K562 (cell line): ENCODE measurements at regions not wholly inside any gene's neighbourhood (a gene's known extent, or its start where the extent isn't known, plus 50 kb on each side); places are given as distances from the start of the nearest gene placed in this dataset.

ENCODE experiments used
- CREM ChIP-seq: IDR thresholded peaks from 2 replicates; pipeline ENCODE4 v1.6.1; 2014; ENCODE audit warnings: antibody characterized with exemption, low read depth
- SMARCE1 ChIP-seq: fragments of 450-650 bp; IDR thresholded peaks from 2 replicates; pipeline ENCODE4 v1.7.1; 2016; ENCODE audit warnings: mild to moderate bottlenecking
- TAF1 ChIP-seq: IDR thresholded peaks from 2 replicates; pipeline ENCODE4 v1.6.1; 2011; ENCODE audit warnings: mild to moderate bottlenecking, low read length, moderate library complexity; ENCODE audit not compliant: insufficient read depth, control insufficient read depth, severe bottlenecking; ENCODE audit errors: extremely low read depth
- TAF15 ChIP-seq: fragments of 200-400 bp; formaldehyde crosslinking; IDR thresholded peaks from 2 replicates; pipeline ENCODE4 v1.6.1; 2017; ENCODE audit warnings: mild to moderate bottlenecking, low read depth, low read length, moderate library complexity
- TF ChIP-seq, protein P1 (sequence below): sonication (generic); formaldehyde crosslinking; IDR thresholded peaks from 2 replicates; pipeline ENCODE4 v1.8.0; 2022; ENCODE audit warnings: missing genetic modification reagents, mild to moderate bottlenecking, moderate library complexity, borderline replicate concordance
- TF ChIP-seq, protein P2 (sequence below): fragments of 250-450 bp; sonication (Bioruptor Pico); IDR thresholded peaks from 2 replicates; pipeline ENCODE4 v1.5.0; 2022; ENCODE audit warnings: mild to moderate bottlenecking
- TF ChIP-seq, protein P3 (sequence below), 3 experiments: IDR thresholded peaks in 2 of 3; conservative IDR thresholded peaks in 1 of 3; 2 replicates each; pipeline ENCODE4 v1.5.1; 2011 to 2012; ENCODE audit warnings: low read length in 3 of 3, mild to moderate bottlenecking in 3 of 3, control low read depth in 2 of 3, improper control_type of control experiment in 1 of 3, inconsistent platforms in 1 of 3, low read depth in 1 of 3, mixed read lengths in 1 of 3, moderate library complexity in 1 of 3; ENCODE audit not compliant: insufficient read depth in 2 of 3

DNA sequence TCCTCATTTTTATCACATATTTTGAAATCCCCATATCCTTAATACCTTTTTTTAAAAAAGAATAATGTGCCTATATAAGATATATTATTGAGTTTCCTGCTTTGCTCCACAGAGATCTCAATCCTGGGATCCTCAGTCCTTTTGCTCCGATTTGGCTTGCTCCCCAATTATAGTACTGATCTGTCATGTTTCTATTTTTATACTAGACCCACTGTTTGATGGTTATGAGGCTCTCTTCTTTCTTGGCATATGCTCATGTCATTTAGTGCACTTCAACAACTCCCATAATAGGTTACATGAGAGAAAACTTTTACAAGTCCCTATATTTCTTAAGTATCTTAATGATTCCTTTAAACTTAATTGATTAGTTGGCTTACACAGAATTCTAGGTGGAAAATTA lies 958.5 kb upstream of the EPHA7 start:
- TF ChIP-seq, protein P1, sequence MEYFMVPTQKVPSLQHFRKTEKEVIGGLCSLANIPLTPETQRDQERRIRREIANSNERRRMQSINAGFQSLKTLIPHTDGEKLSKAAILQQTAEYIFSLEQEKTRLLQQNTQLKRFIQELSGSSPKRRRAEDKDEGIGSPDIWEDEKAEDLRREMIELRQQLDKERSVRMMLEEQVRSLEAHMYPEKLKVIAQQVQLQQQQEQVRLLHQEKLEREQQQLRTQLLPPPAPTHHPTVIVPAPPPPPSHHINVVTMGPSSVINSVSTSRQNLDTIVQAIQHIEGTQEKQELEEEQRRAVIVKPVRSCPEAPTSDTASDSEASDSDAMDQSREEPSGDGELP (CRISPR knock-in tag), result no peak
- TF ChIP-seq TAF1 (no peak), SMARCE1 (no peak), TAF15 (no peak), CREM (no peak)
- TF ChIP-seq, protein P2, sequence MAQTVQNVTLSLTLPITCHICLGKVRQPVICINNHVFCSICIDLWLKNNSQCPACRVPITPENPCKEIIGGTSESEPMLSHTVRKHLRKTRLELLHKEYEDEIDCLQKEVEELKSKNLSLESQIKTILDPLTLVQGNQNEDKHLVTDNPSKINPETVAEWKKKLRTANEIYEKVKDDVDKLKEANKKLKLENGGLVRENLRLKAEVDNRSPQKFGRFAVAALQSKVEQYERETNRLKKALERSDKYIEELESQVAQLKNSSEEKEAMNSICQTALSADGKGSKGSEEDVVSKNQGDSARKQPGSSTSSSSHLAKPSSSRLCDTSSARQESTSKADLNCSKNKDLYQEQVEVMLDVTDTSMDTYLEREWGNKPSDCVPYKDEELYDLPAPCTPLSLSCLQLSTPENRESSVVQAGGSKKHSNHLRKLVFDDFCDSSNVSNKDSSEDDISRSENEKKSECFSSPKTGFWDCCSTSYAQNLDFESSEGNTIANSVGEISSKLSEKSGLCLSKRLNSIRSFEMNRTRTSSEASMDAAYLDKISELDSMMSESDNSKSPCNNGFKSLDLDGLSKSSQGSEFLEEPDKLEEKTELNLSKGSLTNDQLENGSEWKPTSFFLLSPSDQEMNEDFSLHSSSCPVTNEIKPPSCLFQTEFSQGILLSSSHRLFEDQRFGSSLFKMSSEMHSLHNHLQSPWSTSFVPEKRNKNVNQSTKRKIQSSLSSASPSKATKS (CRISPR knock-in tag), result no peak
- TF ChIP-seq, protein P3, sequence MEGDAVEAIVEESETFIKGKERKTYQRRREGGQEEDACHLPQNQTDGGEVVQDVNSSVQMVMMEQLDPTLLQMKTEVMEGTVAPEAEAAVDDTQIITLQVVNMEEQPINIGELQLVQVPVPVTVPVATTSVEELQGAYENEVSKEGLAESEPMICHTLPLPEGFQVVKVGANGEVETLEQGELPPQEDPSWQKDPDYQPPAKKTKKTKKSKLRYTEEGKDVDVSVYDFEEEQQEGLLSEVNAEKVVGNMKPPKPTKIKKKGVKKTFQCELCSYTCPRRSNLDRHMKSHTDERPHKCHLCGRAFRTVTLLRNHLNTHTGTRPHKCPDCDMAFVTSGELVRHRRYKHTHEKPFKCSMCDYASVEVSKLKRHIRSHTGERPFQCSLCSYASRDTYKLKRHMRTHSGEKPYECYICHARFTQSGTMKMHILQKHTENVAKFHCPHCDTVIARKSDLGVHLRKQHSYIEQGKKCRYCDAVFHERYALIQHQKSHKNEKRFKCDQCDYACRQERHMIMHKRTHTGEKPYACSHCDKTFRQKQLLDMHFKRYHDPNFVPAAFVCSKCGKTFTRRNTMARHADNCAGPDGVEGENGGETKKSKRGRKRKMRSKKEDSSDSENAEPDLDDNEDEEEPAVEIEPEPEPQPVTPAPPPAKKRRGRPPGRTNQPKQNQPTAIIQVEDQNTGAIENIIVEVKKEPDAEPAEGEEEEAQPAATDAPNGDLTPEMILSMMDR (IDR thresholded peaks at IDR 0.05 in 2 of 3, conservative IDR thresholded peaks at IDR 0.05 in 1 of 3; ENCODE audit: insufficient read depth in 2 of 3, low read depth in 1 of 3, low read length in 3 of 3), result no peak
